HCT116 (cell line): ENCODE measurements at regions not wholly inside any gene's neighbourhood (a gene's known extent, or its start where the extent isn't known, plus 50 kb on each side); places are given as distances from the start of the nearest gene placed in this dataset.

Experiments used
- ATAC-seq: fragments of 200-7000 bp; cut with Tn5 transposase; 2 replicates; pipeline ENCODE4 v1.9.1; 2020; ENCODE audit warnings: mild to moderate bottlenecking, moderate library complexity
- BruUV-seq: library from RNA; stranded (reverse); fragments of 400-500 nt; replicated peaks from 2 replicates; lab custom pipeline; 2021; lab: Mats Ljungman, UMichigan
- CTCF ChIA-PET: fragments of 300-600 bp; sonication (Branson Sonifier 250); formaldehyde crosslinking; loops from one replicate; lab custom pipeline; 2021; ENCODE audit warnings: antibody characterized with exemption; lab: Charles Lee
- POLR2A ChIA-PET: fragments of 300-600, 350-600 bp; sonication (Branson Sonifier 250); formaldehyde crosslinking; loops from one replicate; lab custom pipeline; 2021; ENCODE audit warnings: antibody characterized with exemption; lab: Charles Lee
- RAD21 ChIA-PET, 2 experiments: fragments of 300-600 bp; sonication (Branson Sonifier 250); formaldehyde crosslinking; loops; one replicate each; lab custom pipeline; 2023; ENCODE audit warnings: low total read pairs in 2 of 2; ENCODE audit not compliant: uncharacterized antibody in 2 of 2, unreplicated experiment in 2 of 2, low non-redundant PET in 1 of 2; lab: Charles Lee
- DNase-seq: peaks from one replicate; pipeline ENCODE4 v3.0.0-alpha.2; 2010; ENCODE audit warnings: low read depth, low spot score
- H2AFZ ChIP-seq: fragments of 200-600 bp; shearing (Covaris generic), sonication (generic); 2 replicates; pipeline ENCODE4 v1.6.1; 2017; ENCODE audit warnings: low read depth, mixed run types, mixed read lengths, antibody characterized with exemption, low read length; ENCODE audit not compliant: poor library complexity, severe bottlenecking
- H3K27ac ChIP-seq: 2 replicates; pipeline ENCODE4 v1.5.1; 2012; ENCODE audit warnings: low read depth, low read length
- H3K27me3 ChIP-seq: fragments of 200-600 bp; sonication (generic); 2 replicates; pipeline ENCODE4 v1.6.1; 2016; ENCODE audit warnings: mixed run types, low read length, mixed read lengths; ENCODE audit not compliant: insufficient read depth
- H3K36me3 ChIP-seq, 2 experiments: fragments of 200-500 bp in 1 of 2; fragments of 200-600 bp in 1 of 2; sonication (Bioruptor generic) in 1 of 2; sonication (generic) in 1 of 2; 2 replicates each; pipeline versions ENCODE4 v1.5.1 to v1.6.1; 2014 to 2016; ENCODE audit warnings: low read length in 2 of 2, inconsistent platforms in 1 of 2, mixed read lengths in 1 of 2, mixed run types in 1 of 2; ENCODE audit not compliant: insufficient read depth in 2 of 2, control insufficient read depth in 1 of 2
- H3K4me1 ChIP-seq, 2 experiments: fragments of 200-600 bp in 1 of 2; sonication (generic) in 1 of 2; 2 replicates each; pipeline versions ENCODE4 v1.5.1 to v1.6.1; 2012 to 2017; ENCODE audit warnings: low read length in 2 of 2, inconsistent platforms in 1 of 2, mild to moderate bottlenecking in 1 of 2, mixed read lengths in 1 of 2, mixed run types in 1 of 2, moderate library complexity in 1 of 2; ENCODE audit not compliant: insufficient read depth in 2 of 2, control insufficient read depth in 1 of 2
- H3K4me2 ChIP-seq: fragments of 200-600 bp; sonication (generic); 2 replicates; pipeline ENCODE4 v1.6.1; 2017; ENCODE audit warnings: mixed run types, low read length, mixed read lengths
- H3K4me3 ChIP-seq, 2 experiments: fragments of 200-600 bp in 1 of 2; sonication (generic) in 1 of 2; replicated peaks in 1 of 2; 2 replicates each; pipeline ENCODE4 v1.5.1; 2011 to 2016; ENCODE audit warnings: low read length in 2 of 2, control low read depth in 1 of 2, low read depth in 1 of 2, mild to moderate bottlenecking in 1 of 2, mixed read lengths in 1 of 2, mixed run types in 1 of 2
- H3K79me2 ChIP-seq: fragments of 200-600 bp; sonication (generic); 2 replicates; pipeline ENCODE4 v1.6.1; 2017; ENCODE audit warnings: mild to moderate bottlenecking, mixed run types, low read length, moderate library complexity, mixed read lengths; ENCODE audit not compliant: insufficient read depth
- H3K9ac ChIP-seq: fragments of 200-600 bp; sonication (generic); 2 replicates; pipeline ENCODE4 v1.6.1; 2016; ENCODE audit warnings: low read length, mixed read lengths
- H3K9me2 ChIP-seq: fragments of 200-600 bp; sonication (generic), shearing (Covaris generic); 2 replicates; pipeline ENCODE4 v1.6.1; 2017; ENCODE audit warnings: mixed run types, mild to moderate bottlenecking, moderate library complexity; ENCODE audit not compliant: insufficient read depth
- H3K9me3 ChIP-seq, 2 experiments: fragments of 200-500 bp in 1 of 2; fragments of 200-600 bp in 1 of 2; sonication (Bioruptor generic) in 1 of 2; sonication (generic) in 1 of 2; 2 replicates each; pipeline ENCODE4 v1.6.1; 2014 to 2017; ENCODE audit warnings: low read length in 2 of 2, mixed read lengths in 2 of 2, inconsistent platforms in 1 of 2, low read depth in 1 of 2, mild to moderate bottlenecking in 1 of 2, mixed run types in 1 of 2, moderate library complexity in 1 of 2; ENCODE audit not compliant: control insufficient read depth in 1 of 2, insufficient read depth in 1 of 2
- H4K20me1 ChIP-seq: fragments of 200-600 bp; sonication (generic), shearing (Covaris generic); 2 replicates; pipeline ENCODE4 v1.6.1; 2017; ENCODE audit warnings: mixed run types, mild to moderate bottlenecking, moderate library complexity; ENCODE audit not compliant: insufficient read depth
- CTCF ChIP-seq, 3 experiments: fragments of 200-600 bp in 1 of 3; sonication (generic) in 1 of 3; IDR thresholded peaks in 2 of 3; conservative IDR thresholded peaks in 1 of 3; 2 replicates each; pipeline ENCODE4 v1.5.1; 2012 to 2017; ENCODE audit warnings: low read depth in 2 of 3, low read length in 2 of 3, antibody characterized with exemption in 1 of 3, borderline replicate concordance in 1 of 3, control low read depth in 1 of 3, mild to moderate bottlenecking in 1 of 3, mixed read lengths in 1 of 3, mixed run types in 1 of 3, moderate library complexity in 1 of 3; ENCODE audit not compliant: insufficient read depth in 1 of 3
- EGR1 ChIP-seq: IDR thresholded peaks from 2 replicates; pipeline ENCODE4 v1.6.1; 2012; ENCODE audit warnings: low read depth
- EZH2 ChIP-seq: fragments of 200-600 bp; sonication (generic); IDR thresholded peaks from 2 replicates; pipeline ENCODE4 v1.6.1; 2017; ENCODE audit warnings: antibody characterized with exemption, mixed run types
- EZH2phosphoT487 ChIP-seq: fragments of 200-600 bp; IDR thresholded peaks from 2 replicates; pipeline ENCODE4 v1.6.1; 2018; ENCODE audit warnings: antibody characterized with exemption, borderline replicate concordance
- JUND ChIP-seq: IDR thresholded peaks from 2 replicates; pipeline ENCODE4 v1.6.1; 2012
- MAX ChIP-seq: IDR thresholded peaks from 2 replicates; pipeline ENCODE4 v1.6.1; 2012
- POLR2A ChIP-seq: IDR thresholded peaks from 2 replicates; pipeline ENCODE4 v1.7.0; 2011; ENCODE audit warnings: borderline replicate concordance; ENCODE audit not compliant: insufficient read depth, insufficient read length; ENCODE audit errors: extremely low read depth
- POLR2AphosphoS5 ChIP-seq: IDR thresholded peaks from 2 replicates; pipeline ENCODE4 v1.6.1; 2011; ENCODE audit warnings: mild to moderate bottlenecking, low read depth, low read length, moderate library complexity
- RAD21 ChIP-seq: IDR thresholded peaks from 2 replicates; pipeline ENCODE4 v1.6.1; 2012; ENCODE audit warnings: low read depth, mild to moderate bottlenecking
- SIN3A ChIP-seq: IDR thresholded peaks from 2 replicates; pipeline ENCODE4 v1.6.1; 2012; ENCODE audit warnings: low read depth
- SRF ChIP-seq: IDR thresholded peaks from 2 replicates; pipeline ENCODE4 v1.6.1; 2012; ENCODE audit warnings: low read depth
- TCF7L2 ChIP-seq: IDR thresholded peaks from 2 replicates; pipeline ENCODE4 v1.7.0; 2011; ENCODE audit warnings: borderline replicate concordance, inconsistent platforms; ENCODE audit not compliant: insufficient read depth, insufficient read length; ENCODE audit errors: extremely low read depth
- ZFX ChIP-seq: fragments of 450-650 bp; IDR thresholded peaks from 2 replicates; pipeline ENCODE4 v1.6.1; 2017
- ZNF274 ChIP-seq: fragments of 200-500 bp; sonication (Bioruptor generic); IDR thresholded peaks from 2 replicates; pipeline ENCODE4 v1.6.1; 2014; ENCODE audit warnings: mild to moderate bottlenecking, low read depth, low read length, inconsistent platforms
- intact Hi-C: fragments of 100-400 bp; cut with micrococcal nuclease; formaldehyde crosslinking; loops from 2 replicates; pipeline ENCODE4 v1.10.0; 2022
- TF ChIP-seq, protein P1 (sequence below): IDR thresholded peaks from 2 replicates; pipeline ENCODE4 v1.6.1; 2011; ENCODE audit warnings: mild to moderate bottlenecking, low read length, moderate library complexity; ENCODE audit not compliant: insufficient replicate concordance; ENCODE audit errors: extremely low read depth

- H4K20me1 ChIP-seq, result no peaks in the 10 kb centered on the region
- no peak for DNase-seq
- no peaks in the 10 kb centered on the region for H3K4me1 ChIP-seq
- no peak overlapping the region for H2AFZ ChIP-seq
- no peak overlapping the region for H3K4me2 ChIP-seq
- H3K79me2 ChIP-seq, result no peaks in the 10 kb centered on the region
- no peak overlapping the region for H3K9ac ChIP-seq
- H3K27ac ChIP-seq, result no peak overlapping the region
- TF ChIP-seq CTCF (IDR thresholded peaks at IDR 0.05 in 2 of 3, conservative IDR thresholded peaks at IDR 0.05 in 1 of 3; ENCODE audit: borderline replicate concordance in 1 of 3, insufficient read depth in 1 of 3, low read depth in 2 of 3, low read length in 2 of 3), result no peak
- no peak for TF ChIP-seq POLR2AphosphoS5
- TF ChIP-seq EZH2phosphoT487, result no peak
- TF ChIP-seq ZFX, result no peak
- no peak for TF ChIP-seq POLR2A
- TF ChIP-seq SRF, result no peak
- TF ChIP-seq JUND, result no peak
- no peak for TF ChIP-seq SIN3A
- TF ChIP-seq EGR1, result no peak
- no peak for TF ChIP-seq TCF7L2
- no peak for TF ChIP-seq ZNF274
- TF ChIP-seq MAX, result no peak
- TF ChIP-seq RAD21, result no peak
- TF ChIP-seq, protein P1, sequence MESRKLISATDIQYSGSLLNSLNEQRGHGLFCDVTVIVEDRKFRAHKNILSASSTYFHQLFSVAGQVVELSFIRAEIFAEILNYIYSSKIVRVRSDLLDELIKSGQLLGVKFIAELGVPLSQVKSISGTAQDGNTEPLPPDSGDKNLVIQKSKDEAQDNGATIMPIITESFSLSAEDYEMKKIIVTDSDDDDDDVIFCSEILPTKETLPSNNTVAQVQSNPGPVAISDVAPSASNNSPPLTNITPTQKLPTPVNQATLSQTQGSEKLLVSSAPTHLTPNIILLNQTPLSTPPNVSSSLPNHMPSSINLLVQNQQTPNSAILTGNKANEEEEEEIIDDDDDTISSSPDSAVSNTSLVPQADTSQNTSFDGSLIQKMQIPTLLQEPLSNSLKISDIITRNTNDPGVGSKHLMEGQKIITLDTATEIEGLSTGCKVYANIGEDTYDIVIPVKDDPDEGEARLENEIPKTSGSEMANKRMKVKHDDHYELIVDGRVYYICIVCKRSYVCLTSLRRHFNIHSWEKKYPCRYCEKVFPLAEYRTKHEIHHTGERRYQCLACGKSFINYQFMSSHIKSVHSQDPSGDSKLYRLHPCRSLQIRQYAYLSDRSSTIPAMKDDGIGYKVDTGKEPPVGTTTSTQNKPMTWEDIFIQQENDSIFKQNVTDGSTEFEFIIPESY, result no peak
- TF ChIP-seq EZH2, result no peak
- H3K36me3 ChIP-seq, result no peaks in the 10 kb centered on the region
- ChIA-PET RAD21 (no interaction called here), POLR2A (no interaction called here), CTCF (no interaction called here)
- ATAC-seq, result no peak
- H3K4me3 ChIP-seq, result no peak overlapping the region
- no peaks in the 10 kb centered on the region for H3K9me3 ChIP-seq
- H3K9me2 ChIP-seq, result no peaks in the 10 kb centered on the region
- H3K27me3 ChIP-seq, result no peaks in the 10 kb centered on the region
- BruUV-seq, result no TSS peak
- intact Hi-C loops, result no loop called here
Observed at GRCh38 chr2:39587641-39588040, 78.1 kb upstream of the TMEM178A start.
